ENCODE measurements at regions not wholly inside any gene's neighbourhood (a gene's known extent, or its start where the extent isn't known, plus 50 kb on each side); places are given as distances from the start of the nearest gene placed in this dataset.

- DNase-seq, result peak; percentile 73
- Histone ChIP-seq H3K9me2 (replicated peaks; ENCODE audit: insufficient read depth, low read length) (no peaks in the 10 kb centered on the region), H3K27ac (ENCODE audit: low read length) (peak overlapping the region; percentile 62), H3K9ac (ENCODE audit: low read length) (no peak overlapping the region), H2AFZ (ENCODE audit: low read length) (peak overlapping the region; percentile 50; the same call in 1 of the 2 replicates), H4K20me1 (ENCODE audit: insufficient read depth, low read length) (no peaks in the 10 kb centered on the region), H3K9me3 (replicated peaks; ENCODE audit: insufficient read depth, low read length) (no peaks in the 10 kb centered on the region), H3F3A (ENCODE audit: insufficient read depth, low read length) (peaks cover 9% of the 10 kb centered on the region), H3K4me2 (ENCODE audit: low read depth, low read length) (peak overlapping the region; percentile 67), H3K27me3 (replicated peaks; ENCODE audit: insufficient read depth, low read length) (no peaks in the 10 kb centered on the region), H3K4me3 (ENCODE audit: low read length) (peak overlapping the region; percentile 11; the same call in 1 of the 2 replicates), H3K79me2 (ENCODE audit: low read length) (no peaks in the 10 kb centered on the region), H3K4me1 (ENCODE audit: low read length) (peaks cover 35% of the 10 kb centered on the region), H3K36me3 (replicated peaks; ENCODE audit: insufficient read depth, low read length) (no peaks in the 10 kb centered on the region)
- TF ChIP-seq CTCF (IDR thresholded peaks at IDR 0.05; ENCODE audit: low read length) (no peak), EZH2phosphoT487 (IDR thresholded peaks at IDR 0.05; ENCODE audit: low read length) (no peak), EZH2 (optimal IDR thresholded peaks at IDR 0.05; ENCODE audit: low read depth, low read length) (no peak)
Observed at GRCh38 chr12:89015419-89015818, 336.9 kb downstream of the DUSP6 start.

DNA sequence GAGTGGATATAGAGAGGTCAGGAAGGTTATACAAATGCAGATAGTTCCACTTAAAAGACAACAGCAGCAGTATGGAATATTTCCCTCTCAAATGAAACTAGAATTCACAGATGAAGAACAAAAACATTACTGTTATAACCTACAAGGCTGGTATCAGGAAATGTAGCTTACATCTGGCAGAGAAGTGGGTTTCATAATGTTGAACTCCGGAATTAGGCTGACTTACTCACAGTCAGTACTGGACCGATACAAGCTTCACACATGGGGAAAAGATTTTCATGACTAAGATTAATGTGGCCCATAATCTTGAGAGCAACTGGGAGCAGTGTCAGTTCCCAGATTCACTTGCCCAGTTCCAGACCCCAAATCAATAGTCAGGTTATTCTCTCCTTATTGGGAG is 353.9 kb downstream of the DUSP6 start:
- Histone ChIP-seq H3K4me2 (ENCODE audit: low read depth, low read length) (peak overlapping the region; percentile 23; the same call in 1 of the 2 replicates), H3K9ac (ENCODE audit: low read length) (no peak overlapping the region)
- DNase-seq, result peak; percentile 60

DNA sequence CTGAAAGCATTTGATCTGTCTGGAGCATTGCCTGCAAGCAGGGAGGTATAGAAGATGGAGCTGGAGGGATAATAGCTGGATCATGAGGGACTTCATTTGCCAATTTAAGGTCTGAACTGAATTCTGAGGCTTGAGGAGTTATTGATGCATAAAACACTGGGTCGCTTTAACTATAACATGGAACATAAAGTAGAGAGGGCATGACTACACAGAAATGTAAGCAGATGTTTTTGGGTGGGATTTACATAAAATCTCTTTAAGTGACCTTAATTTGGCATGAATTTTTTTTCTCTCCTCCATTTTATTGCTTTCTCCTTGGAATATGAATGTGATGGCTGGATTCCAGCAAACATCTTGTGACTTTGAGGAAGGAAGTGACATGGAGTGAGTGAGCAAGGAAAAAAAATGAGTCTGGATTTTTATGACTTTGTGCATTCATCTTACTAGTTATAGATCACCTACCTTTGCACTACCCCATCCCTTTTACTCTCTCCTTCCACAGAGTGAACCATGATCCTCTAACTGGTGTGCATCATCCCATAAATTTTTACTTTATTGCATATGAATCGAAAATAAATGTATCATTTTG is 356.0 kb downstream of the DUSP6 start:
- Histone ChIP-seq H3F3A (ENCODE audit: insufficient read depth, low read length) (no peaks in the 10 kb centered on the region), H3K4me2 (ENCODE audit: low read depth, low read length) (no peak overlapping the region), H3K4me1 (ENCODE audit: low read length) (peaks cover 10% of the 10 kb centered on the region; the same call in 1 of the 2 replicates), H3K4me3 (ENCODE audit: low read length) (no peak overlapping the region), H2AFZ (ENCODE audit: low read length) (no peak overlapping the region), H3K9me2 (replicated peaks; ENCODE audit: insufficient read depth, low read length) (no peaks in the 10 kb centered on the region), H3K27ac (ENCODE audit: low read length) (no peak overlapping the region), H3K79me2 (ENCODE audit: low read length) (no peaks in the 10 kb centered on the region), H4K20me1 (ENCODE audit: insufficient read depth, low read length) (no peaks in the 10 kb centered on the region), H3K9me3 (replicated peaks; ENCODE audit: insufficient read depth, low read length) (no peaks in the 10 kb centered on the region), H3K36me3 (replicated peaks; ENCODE audit: insufficient read depth, low read length) (no peaks in the 10 kb centered on the region), H3K27me3 (replicated peaks; ENCODE audit: insufficient read depth, low read length) (no peaks in the 10 kb centered on the region), H3K9ac (ENCODE audit: low read length) (no peak overlapping the region)
- DNase-seq, result no peak
- no peak for TF ChIP-seq EZH2 (optimal IDR thresholded peaks at IDR 0.05; ENCODE audit: low read depth, low read length)
- TF ChIP-seq EZH2phosphoT487 (IDR thresholded peaks at IDR 0.05; ENCODE audit: low read length), result no peak
- no peak for TF ChIP-seq CTCF (IDR thresholded peaks at IDR 0.05; ENCODE audit: low read length)

More for the DNA sequence above, 353.9 kb downstream of the DUSP6 start:
- TF ChIP-seq CTCF (IDR thresholded peaks at IDR 0.05; ENCODE audit: low read length) (no peak), EZH2phosphoT487 (IDR thresholded peaks at IDR 0.05; ENCODE audit: low read length) (no peak), EZH2 (optimal IDR thresholded peaks at IDR 0.05; ENCODE audit: low read depth, low read length) (no peak)
- Histone ChIP-seq H3K4me1 (ENCODE audit: low read length) (peaks cover 10% of the 10 kb centered on the region; the same call in 1 of the 2 replicates), H3F3A (ENCODE audit: insufficient read depth, low read length) (no peaks in the 10 kb centered on the region), H3K9me3 (replicated peaks; ENCODE audit: insufficient read depth, low read length) (no peaks in the 10 kb centered on the region), H3K79me2 (ENCODE audit: low read length) (no peaks in the 10 kb centered on the region), H4K20me1 (ENCODE audit: insufficient read depth, low read length) (no peaks in the 10 kb centered on the region), H3K27ac (ENCODE audit: low read length) (peak overlapping the region; percentile 11; the same call in 1 of the 2 replicates), H3K4me3 (ENCODE audit: low read length) (no peak overlapping the region), H3K36me3 (replicated peaks; ENCODE audit: insufficient read depth, low read length) (no peaks in the 10 kb centered on the region), H3K9me2 (replicated peaks; ENCODE audit: insufficient read depth, low read length) (no peaks in the 10 kb centered on the region), H3K27me3 (replicated peaks; ENCODE audit: insufficient read depth, low read length) (no peaks in the 10 kb centered on the region), H2AFZ (ENCODE audit: low read length) (no peak overlapping the region)

Measured in MM.1S (cell line).